ENCODE measurements at regions not wholly inside any gene's neighbourhood (a gene's known extent, or its start where the extent isn't known, plus 50 kb on each side); places are given as distances from the start of the nearest gene placed in this dataset.
A peak's percentile ranks its signal among the peaks of the same experiment; 100 is the strongest.
"Not testable (repeated sequence)": the region's sequence is repeated elsewhere in the genome, so short reads cannot be mapped to it uniquely, and the experiment has no call there.

- DNase-seq, result no peak
These were observed 193.5 kb upstream of the SOX2 start for GRCh38 chr3:181518222-181518621.

DNA sequence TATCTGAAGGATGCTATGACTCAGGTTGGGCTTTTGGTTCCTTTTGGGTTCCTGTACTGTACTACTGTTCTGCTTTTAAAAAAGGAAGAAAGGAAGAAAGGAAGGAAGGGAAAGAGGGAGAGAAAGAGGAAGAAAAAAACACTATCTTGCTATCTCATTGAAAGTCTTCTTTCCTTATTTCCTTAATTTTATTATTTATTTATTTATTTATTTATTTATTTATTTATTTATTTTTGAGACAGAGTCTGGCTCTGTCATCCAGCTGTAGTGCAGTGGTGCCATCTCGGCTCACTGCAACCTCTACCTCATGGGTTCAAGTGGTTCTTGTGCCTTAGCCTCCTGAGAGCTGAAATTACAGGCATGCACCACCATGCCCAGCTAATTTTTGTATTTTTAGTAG, 198.9 kb upstream of the SOX2 start:
- DNase-seq, result no peak

DNA sequence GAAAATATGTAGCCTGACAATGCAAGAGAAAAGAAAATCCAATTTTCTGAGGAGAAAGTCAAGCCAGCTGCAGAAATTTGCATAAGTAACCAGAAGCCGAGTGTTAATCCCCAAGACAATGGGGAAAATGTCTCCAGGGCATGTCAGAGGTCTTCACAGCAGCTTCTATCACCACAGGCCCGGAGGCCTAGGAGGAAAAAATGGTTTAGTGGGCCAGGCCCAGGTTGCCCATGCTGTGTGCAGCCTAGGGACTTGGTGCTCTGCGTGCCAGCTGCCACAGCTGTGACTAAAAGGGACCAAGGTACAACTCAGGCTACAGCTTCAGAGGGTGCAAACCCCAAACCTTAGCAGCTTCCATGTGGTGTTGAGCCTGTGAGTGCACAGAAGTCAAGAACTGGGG, 201.2 kb upstream of the SOX2 start:
- DNase-seq, result no peak

GRCh38 chr3:181497358-181497757, 214.4 kb upstream of the SOX2 start:
- no peak for DNase-seq

DNA sequence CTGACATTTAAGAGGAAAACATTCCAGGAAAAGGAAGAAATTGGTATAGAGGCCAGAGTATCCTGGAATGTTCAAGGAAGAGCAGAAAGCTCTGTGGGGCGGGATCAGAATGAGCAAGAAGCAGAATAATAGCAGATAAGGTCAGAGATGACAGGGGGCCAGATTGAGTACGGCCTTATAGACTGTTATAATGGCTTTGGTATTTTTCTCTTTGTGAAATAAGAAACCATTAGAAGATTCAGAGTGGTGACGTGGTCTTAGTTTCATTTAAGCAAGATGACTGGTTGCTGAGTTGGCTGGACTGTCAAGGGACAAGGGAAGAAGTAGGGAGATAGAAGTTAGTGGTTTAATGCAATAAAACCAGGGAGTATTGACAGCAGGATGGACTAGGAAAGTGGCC, 218.3 kb upstream of the SOX2 start:
- DNase-seq, result no peak

GRCh38 chr3:181488536-181488935, 223.2 kb upstream of the SOX2 start:
- no peak for DNase-seq

DNA sequence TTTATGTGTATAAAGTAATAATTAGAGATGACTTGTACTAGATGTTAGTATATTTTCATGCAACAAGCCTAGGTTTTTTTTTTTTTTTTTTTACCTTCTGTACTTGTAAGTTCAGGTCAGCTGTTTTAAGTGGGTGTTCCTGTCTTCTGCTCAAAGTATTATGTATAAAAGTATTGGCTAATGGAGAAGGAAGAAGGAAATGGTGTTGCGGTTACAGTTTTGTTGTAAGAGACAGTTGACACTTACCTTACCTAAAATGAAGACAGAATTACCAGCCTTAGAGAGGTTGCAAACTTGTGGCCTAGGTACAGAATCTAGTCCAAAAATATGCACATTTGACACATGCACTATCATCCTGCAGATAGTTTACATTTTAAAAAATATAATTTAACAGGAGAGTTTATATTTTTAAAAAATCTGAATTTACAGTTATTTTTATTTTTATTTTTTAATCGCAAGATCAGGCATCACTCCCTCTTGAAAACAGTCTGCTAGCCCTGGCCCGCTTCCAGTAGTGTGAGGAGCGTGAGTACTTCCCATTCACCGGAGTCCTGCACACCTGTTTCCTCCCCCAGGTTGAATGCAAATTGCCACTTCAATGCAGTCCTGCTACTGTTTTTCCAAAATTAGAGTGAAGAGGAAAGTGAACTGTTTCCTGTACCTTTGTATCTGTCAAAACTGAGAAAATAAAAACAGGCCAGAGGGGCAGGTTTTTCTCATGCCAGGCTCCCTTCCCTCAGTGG, 224.3 kb upstream of the SOX2 start:
- DNase-seq, result peak; percentile 28

DNA sequence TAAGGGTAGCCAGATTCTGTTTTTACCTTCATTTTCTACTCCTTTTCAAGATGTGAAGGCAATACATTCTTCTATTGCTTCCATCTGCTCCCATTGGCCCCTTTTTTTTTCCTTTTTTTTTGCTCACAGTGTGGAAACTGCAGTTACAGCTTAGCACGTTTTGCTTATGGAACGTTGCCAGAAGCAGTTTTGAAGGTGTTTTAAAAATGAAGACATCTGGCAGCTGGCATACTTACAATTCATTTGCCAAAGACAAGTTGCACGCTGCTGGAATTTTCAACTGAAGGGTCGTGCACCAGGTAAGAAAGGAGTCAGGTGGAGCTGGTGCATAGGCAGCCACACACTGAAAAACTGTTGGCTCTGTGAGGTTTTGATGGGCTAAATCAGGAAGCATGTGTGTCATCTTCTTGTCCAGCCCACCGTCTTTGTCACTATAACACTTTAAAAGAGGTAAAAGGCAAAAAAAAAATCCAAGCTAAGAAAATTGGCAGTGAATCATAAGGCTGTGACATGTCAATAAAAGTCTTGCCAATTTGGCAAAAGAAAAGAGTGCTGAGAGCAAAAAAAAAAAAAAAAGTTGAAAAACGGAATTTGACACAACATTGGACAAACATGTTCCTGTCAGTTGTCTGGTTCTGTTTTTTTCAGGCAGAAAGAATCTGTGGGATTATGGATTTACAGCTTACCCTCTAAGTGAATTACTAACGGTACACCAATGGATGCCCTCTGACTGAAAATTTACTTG, 225.4 kb upstream of the SOX2 start:
- DNase-seq, result no peak

DNA sequence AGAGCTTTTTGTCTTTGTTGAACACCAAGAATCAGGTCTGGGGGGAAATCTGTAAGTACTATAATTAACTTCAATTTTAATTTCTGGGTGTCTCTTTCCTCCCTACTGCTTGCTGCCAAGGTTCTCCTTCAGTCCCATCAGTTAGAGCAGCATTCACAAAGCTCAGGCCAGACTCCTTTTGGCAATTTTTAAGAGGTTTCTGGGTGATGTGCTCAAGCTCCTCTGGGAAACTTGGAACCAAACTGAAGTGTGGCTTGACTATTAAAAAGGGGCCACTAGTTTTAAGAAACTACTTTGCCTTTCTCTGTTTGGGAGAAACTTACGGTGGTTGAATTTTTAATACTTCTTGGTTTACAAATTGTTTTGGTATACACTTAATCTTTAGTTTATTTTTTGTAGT, 227.7 kb upstream of the SOX2 start:
- DNase-seq, result no peak

- not testable (repeated sequence) for DNase-seq
These were observed 236.6 kb upstream of the SOX2 start for GRCh38 chr3:181475146-181475545.

DNA sequence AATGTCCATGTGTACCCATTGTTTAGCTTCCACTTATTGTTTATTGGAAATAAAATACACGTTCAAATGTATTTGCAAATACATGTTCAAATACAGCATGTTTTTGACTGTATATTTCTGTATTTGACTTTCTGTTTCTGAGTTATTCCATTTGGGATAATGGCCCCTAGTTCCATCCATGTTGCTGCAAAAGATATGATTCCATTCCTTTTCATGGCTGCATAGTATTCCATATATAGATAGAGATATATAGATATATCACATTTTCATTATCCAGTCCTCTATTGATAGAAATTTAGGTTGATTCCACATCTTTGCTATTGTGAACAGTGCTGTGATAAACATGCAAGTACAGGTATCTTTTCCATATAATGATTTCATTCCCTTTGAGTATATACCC, 241.4 kb upstream of the SOX2 start:
- no peak for DNase-seq

DNA sequence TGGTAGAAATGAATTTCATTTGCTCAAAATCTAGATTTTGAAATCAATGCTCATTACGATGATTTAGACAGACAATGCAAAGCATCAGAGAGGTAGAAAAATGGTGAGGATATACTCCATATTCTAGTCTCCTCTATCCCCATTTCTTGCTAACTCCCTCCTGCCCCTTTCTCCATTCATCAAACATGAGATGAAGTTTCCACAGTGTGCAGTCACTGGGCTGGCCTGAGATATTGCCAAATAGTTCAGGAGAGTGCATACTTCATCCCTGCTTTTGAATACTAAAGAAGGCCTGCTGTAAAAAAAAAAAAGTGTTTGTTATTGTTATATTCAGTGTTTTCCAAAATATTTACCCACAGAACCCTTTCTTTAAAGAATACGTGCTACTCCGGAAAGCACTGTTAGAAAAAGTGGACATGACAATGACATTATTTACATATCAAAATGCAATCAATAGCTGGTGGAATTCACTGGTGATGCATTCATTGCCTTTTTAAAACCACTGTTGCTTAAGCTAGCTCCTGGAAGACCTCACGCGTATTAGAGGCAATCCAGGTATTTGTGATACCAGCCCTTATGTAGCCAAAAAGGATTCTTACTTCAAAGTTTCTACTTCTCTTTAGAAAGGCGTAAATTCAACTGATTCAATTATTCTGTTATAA, 247.6 kb upstream of the SOX2 start:
- DNase-seq, result no peak

DNA sequence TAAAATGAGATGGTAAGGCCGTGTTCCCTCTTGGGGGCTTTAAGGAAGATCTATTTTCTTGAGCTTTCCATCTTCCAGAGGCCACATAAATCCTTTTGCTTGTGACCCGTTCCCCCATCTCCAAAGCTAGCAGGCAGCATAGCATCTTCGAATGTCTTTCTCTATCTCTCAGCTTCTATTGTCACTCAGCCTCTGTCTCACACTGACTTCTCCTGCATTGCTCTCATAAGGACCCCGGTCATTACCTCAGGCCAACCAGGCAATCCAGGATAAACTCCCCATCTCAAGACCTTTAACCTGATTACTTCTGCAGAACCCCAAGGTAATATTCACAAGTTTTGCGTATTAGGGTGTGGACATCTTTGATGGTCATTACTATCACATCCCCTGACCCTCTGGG, 250.3 kb upstream of the SOX2 start:
- DNase-seq, result no peak

- DNase-seq, result no peak
These were observed 252.2 kb upstream of the SOX2 start for GRCh38 chr3:181459516-181459915.

- DNase-seq, result no peak
These were observed 252.9 kb upstream of the SOX2 start for GRCh38 chr3:181458857-181459256.

DNA sequence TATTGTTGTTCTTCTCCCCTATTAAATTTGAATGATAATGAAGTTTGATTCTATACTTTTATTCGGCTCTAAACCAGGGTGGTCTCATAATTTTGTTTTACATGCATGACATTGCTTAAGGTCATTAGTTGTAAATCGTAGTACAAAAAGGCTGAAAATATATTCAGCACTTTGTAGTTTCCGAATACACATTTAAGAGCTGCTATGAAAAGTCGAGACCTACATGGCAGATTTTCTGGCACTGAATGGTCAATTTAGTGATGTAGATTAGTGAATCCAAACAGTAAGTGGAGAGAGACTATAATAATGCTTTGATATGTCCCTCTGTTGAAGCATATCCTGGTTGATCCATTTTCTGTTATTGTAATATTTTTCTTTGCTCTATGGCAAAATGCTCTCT, 254.0 kb upstream of the SOX2 start:
- DNase-seq, result no peak

- no peak for DNase-seq
These were observed 254.5 kb upstream of the SOX2 start for GRCh38 chr3:181457190-181457589.

DNA sequence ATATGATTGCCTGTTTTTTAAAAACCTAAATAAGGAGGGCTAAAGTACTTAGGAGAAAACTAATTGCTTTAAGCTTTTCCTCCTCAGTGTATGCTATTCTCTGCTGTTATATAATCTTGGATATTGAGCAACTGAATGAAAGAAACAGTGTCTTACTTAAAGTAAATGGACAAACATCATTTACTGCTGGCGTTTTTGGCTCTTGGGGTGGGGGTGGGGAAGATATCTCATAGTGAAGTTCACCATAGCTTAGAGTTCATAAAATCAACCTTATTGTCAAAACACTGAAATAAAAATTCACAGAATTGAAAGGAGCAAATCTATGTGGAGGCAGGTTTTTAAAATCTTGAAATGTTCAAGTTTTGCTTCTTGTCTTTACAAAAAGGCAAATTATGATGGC, 256.4 kb upstream of the SOX2 start:
- no peak for DNase-seq

- no peak for DNase-seq
These were observed 257.2 kb upstream of the SOX2 start for GRCh38 chr3:181454451-181455027.

DNA sequence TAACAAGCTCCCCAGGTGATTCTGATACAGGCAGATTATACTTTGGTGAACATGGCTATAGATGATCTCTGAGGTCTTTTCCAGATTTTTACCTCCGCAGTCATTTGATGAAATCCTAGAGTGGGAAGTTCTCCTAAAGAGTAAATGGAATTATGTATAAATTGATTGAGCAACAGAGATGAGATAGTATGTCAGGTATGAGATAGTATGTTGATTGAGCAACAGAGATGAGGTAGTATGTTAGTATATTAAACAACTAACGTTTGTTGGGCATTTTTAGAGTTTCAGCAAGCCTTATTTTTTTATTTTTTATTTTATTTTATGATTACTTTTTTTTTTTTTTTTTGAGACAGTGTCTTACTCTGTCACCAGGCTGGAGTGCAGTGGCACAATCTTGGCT, 265.0 kb upstream of the SOX2 start:
- DNase-seq, result no peak

GRCh38 chr3:181442066-181442465, 269.7 kb upstream of the SOX2 start:
- DNase-seq, result no peak

GRCh38 chr3:181432992-181433391, 278.7 kb upstream of the SOX2 start:
- DNase-seq, result no peak

GRCh38 chr3:181431748-181432147, 280.0 kb upstream of the SOX2 start:
- no peak for DNase-seq

GRCh38 chr3:181425074-181425473, 286.7 kb upstream of the SOX2 start:
- no peak for DNase-seq
